ENCODE measurements at regions not wholly inside any gene's neighbourhood (a gene's known extent, or its start where the extent isn't known, plus 50 kb on each side); places are given as distances from the start of the nearest gene placed in this dataset.
"Not testable (repeated sequence)": the region's sequence is repeated elsewhere in the genome, so short reads cannot be mapped to it uniquely, and the experiment has no call there.

DNA sequence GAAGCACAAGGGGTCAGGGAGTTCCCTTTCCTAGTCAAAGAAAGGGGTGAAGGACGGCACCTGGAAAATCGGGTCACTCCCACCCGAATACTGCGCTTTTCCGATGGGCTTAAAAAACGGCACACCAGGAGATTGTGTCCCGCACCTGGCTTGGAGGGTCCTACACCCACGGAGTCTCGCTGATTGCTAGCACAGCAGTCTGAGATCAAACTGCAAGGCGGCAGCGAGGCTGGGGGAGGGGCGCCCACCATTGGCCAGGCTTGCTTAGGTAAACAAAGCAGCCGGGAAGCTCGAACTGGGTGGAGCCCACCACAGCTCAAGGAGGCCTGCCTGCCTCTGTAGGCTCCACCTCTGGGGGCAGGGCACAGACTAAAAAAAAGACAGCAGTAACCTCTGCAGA, 303.3 kb upstream of the GRM3 start:
- not testable (repeated sequence) for TF ChIP-seq EZH2 (IDR thresholded peaks at IDR 0.05; ENCODE audit: low read length, missing control alignments)
- TF ChIP-seq, protein P1, sequence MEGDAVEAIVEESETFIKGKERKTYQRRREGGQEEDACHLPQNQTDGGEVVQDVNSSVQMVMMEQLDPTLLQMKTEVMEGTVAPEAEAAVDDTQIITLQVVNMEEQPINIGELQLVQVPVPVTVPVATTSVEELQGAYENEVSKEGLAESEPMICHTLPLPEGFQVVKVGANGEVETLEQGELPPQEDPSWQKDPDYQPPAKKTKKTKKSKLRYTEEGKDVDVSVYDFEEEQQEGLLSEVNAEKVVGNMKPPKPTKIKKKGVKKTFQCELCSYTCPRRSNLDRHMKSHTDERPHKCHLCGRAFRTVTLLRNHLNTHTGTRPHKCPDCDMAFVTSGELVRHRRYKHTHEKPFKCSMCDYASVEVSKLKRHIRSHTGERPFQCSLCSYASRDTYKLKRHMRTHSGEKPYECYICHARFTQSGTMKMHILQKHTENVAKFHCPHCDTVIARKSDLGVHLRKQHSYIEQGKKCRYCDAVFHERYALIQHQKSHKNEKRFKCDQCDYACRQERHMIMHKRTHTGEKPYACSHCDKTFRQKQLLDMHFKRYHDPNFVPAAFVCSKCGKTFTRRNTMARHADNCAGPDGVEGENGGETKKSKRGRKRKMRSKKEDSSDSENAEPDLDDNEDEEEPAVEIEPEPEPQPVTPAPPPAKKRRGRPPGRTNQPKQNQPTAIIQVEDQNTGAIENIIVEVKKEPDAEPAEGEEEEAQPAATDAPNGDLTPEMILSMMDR (conservative IDR thresholded peaks at IDR 0.05 in 1 of 2, IDR thresholded peaks at IDR 0.05 in 1 of 2; ENCODE audit: low read depth in 1 of 2, low read length in 2 of 2), result not testable (repeated sequence)
